Adrenal gland (tissue), 9 donors: ENCODE measurements at regions not wholly inside any gene's neighbourhood (a gene's known extent, or its start where the extent isn't known, plus 50 kb on each side); places are given as distances from the start of the nearest gene placed in this dataset.

Experiments
- DNase-seq, 7 donors: peaks; one replicate each; pipeline ENCODE4 v3.0.0-alpha.2; 2019 to 2020
- H3K27ac ChIP-seq, 5 donors: fragments of 200-600 bp; sonication (generic) in 4 of 5; 1 replicate in 3 of 5; 2 replicates in 2 of 5; pipeline versions ENCODE4 v1.5.1 to v1.8.0; 2016 to 2020; ENCODE audit warnings: mild to moderate bottlenecking in 1 of 5
- H3K27me3 ChIP-seq: fragments of 200-600 bp; 2 replicates; pipeline ENCODE4 v1.8.0; 2021
- H3K36me3 ChIP-seq, 2 donors: fragments of 200-600 bp; replicated peaks in 1 of 2; 1 replicate in 1 of 2; 2 replicates in 1 of 2; pipeline versions ENCODE4 v1.5.1 to v1.8.0; 2018 to 2022
- H3K4me1 ChIP-seq, 2 donors: fragments of 200-600 bp; replicated peaks in 1 of 2; 1 replicate in 1 of 2; 2 replicates in 1 of 2; pipeline versions ENCODE4 v1.5.1 to v1.8.0; 2018 to 2021
- H3K4me3 ChIP-seq, 4 donors: fragments of 200-600 bp; sonication (generic) in 3 of 4; one replicate each; pipeline ENCODE4 v1.5.1; 2016 to 2018
- H3K9me3 ChIP-seq, 3 donors: fragments of 200-600 bp; sonication (generic) in 1 of 3; replicated peaks in 1 of 3; 1 replicate in 2 of 3; 2 replicates in 1 of 3; pipeline versions ENCODE4 v1.5.1 to v1.8.0; 2016 to 2021
- POLR2A ChIP-seq, 2 donors: fragments of 450-650 bp; IDR thresholded peaks; one replicate each; pipeline ENCODE4 v1.6.1; 2017; ENCODE audit warnings: antibody characterized with exemption in 2 of 2, mild to moderate bottlenecking in 2 of 2, moderate library complexity in 1 of 2
- WGBS, 4 donors: extraction: QIAGEN DNeasy Blood & Tissue Kit in 2 of 4; methylation state at CpG; one replicate each; pipeline versions ENCODE4 v1.1.5 to v1.1.7; 2013 to 2017; 5-methylcytosine and 5-hydroxymethylcytosine counted together
- intact Hi-C, 2 donors: fragments of 100-400 bp; cut with DNase I; formaldehyde crosslinking; loops; one replicate each; pipeline versions ENCODE4 v1.14.1 to v1.15.0; 2022 to 2023
- TF ChIP-seq, protein P1 (sequence below), 6 experiments: fragments of 450-650 bp in 4 of 6; fragments of 200-600 bp in 2 of 6; sonication (generic) in 1 of 6; IDR thresholded peaks; 1 replicate in 5 of 6; 2 replicates in 1 of 6; pipeline versions ENCODE4 v1.5.1 to v1.8.0; 2016 to 2021; ENCODE audit warnings: antibody characterized with exemption in 6 of 6, mild to moderate bottlenecking in 2 of 6, moderate library complexity in 1 of 6
- donor health status: healthy with polysubstance abuse.
- donor health status: Bipolar disorder and iron deficiency.
- donor health status: DM: yes; HTN: yes; CAD: no.
- donor health status: DM: no; HTN: no; CAD: no.
- donor health status: DM: no; HTN: no; CAD: no.

GRCh38 chr11:133733631-133734030 is 111.7 kb downstream of the SPATA19 start:
- Histone ChIP-seq H3K9me3 (no peaks in the 10 kb centered on the region), H3K27me3 (no peaks in the 10 kb centered on the region), H3K27ac (no peak overlapping the region), H3K4me3 (no peak overlapping the region), H3K4me1 (no peaks in the 10 kb centered on the region), H3K36me3 (no peaks in the 10 kb centered on the region)
- intact Hi-C loops, result no loop called here
- WGBS, 4 donors, result 63 to 72% (median 68%) methylated on average over 6 of the region's 6 CpGs
- no peak for DNase-seq
- TF ChIP-seq, protein P1, sequence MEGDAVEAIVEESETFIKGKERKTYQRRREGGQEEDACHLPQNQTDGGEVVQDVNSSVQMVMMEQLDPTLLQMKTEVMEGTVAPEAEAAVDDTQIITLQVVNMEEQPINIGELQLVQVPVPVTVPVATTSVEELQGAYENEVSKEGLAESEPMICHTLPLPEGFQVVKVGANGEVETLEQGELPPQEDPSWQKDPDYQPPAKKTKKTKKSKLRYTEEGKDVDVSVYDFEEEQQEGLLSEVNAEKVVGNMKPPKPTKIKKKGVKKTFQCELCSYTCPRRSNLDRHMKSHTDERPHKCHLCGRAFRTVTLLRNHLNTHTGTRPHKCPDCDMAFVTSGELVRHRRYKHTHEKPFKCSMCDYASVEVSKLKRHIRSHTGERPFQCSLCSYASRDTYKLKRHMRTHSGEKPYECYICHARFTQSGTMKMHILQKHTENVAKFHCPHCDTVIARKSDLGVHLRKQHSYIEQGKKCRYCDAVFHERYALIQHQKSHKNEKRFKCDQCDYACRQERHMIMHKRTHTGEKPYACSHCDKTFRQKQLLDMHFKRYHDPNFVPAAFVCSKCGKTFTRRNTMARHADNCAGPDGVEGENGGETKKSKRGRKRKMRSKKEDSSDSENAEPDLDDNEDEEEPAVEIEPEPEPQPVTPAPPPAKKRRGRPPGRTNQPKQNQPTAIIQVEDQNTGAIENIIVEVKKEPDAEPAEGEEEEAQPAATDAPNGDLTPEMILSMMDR (IDR thresholded peaks at IDR 0.05), result no peak
- no peak for TF ChIP-seq POLR2A (IDR thresholded peaks at IDR 0.05)

DNA sequence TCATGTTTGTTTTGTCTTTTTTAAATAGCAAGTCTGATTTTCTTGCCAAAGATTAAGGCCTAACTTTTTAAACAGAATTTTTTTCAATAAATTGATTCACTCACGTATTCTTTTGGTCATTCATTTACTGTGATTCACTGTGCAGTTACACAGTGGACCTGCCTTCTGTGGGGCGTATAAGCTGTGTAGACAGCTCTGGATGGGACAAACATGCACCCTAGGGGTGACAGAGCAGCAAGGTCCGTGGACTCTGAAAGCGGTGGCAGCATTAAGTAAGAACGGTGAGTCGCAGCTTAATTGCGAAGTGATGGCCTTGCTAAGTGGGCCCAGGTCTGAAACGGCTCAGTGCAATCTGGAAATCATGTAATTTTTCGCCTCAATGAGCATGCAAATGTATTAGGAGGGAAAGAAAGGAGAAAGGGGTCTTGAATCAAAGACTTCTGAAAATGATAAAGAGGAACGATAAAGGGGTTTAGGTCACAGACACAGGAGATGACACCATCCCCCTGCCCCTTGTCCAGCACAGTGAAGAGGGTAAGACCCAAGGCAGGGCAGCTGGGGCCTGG is 113.1 kb downstream of the SPATA19 start:
- no peaks in the 10 kb centered on the region for H3K9me3 ChIP-seq
- H3K4me3 ChIP-seq, result no peak overlapping the region
- H3K27ac ChIP-seq, result no peak overlapping the region
- H3K36me3 ChIP-seq, result no peaks in the 10 kb centered on the region
- no peak for DNase-seq
- H3K4me1 ChIP-seq, result no peaks in the 10 kb centered on the region
- no peak for TF ChIP-seq POLR2A (IDR thresholded peaks at IDR 0.05)
- TF ChIP-seq, protein P1 (IDR thresholded peaks at IDR 0.05), result no peak
- intact Hi-C loops, result no loop called here
- WGBS, 4 donors, result 68 to 82% (median 77%) methylated on average over 10 of the region's 10 CpGs
- H3K27me3 ChIP-seq, result no peaks in the 10 kb centered on the region

- Histone ChIP-seq H3K36me3 (no peaks in the 10 kb centered on the region), H3K4me1 (no peaks in the 10 kb centered on the region), H3K27ac (no peak overlapping the region), H3K27me3 (no peaks in the 10 kb centered on the region), H3K9me3 (no peaks in the 10 kb centered on the region), H3K4me3 (no peak overlapping the region)
- intact Hi-C loops, result no loop called here
- TF ChIP-seq, protein P1 (IDR thresholded peaks at IDR 0.05), result no peak
- no peak for TF ChIP-seq POLR2A (IDR thresholded peaks at IDR 0.05)
- no peak for DNase-seq
- 69 to 89% (median 75%) methylated on average over 5 to 8 of the region's 8 CpGs for WGBS, 4 donors
Measured at GRCh38 chr11:133727774-133728173, 117.5 kb downstream of the SPATA19 start.

DNA sequence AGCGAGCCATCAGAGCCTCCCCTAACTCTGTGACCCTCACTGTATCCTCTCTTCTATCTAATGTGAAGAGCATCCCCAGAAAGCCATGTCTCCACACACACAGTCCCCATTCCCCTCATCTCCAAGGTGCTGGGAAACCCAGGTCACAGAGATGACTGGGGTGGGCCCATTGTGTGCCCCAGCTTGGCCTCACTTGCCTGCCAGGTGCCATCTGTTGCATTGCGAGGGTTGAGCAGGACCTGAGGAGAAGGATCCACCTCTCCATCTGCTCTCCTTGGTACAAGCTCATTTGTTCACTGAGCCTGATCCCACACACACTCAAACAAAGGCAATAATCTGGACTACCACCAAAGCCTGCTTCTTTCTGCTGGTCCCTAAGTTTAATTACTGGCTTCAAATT is 118.8 kb downstream of the SPATA19 start:
- Histone ChIP-seq H3K4me3 (no peak overlapping the region), H3K9me3 (no peaks in the 10 kb centered on the region), H3K27ac (no peak overlapping the region), H3K27me3 (no peaks in the 10 kb centered on the region), H3K36me3 (no peaks in the 10 kb centered on the region), H3K4me1 (no peaks in the 10 kb centered on the region)
- no peak for DNase-seq
- 67 to 83% (median 75%) methylated on average over 2 of the region's 2 CpGs for WGBS, 4 donors
- TF ChIP-seq POLR2A (IDR thresholded peaks at IDR 0.05), result no peak
- TF ChIP-seq, protein P1 (IDR thresholded peaks at IDR 0.05), result no peak
- intact Hi-C loops, result no loop called here
